Central memory CD4-positive, alpha-beta T cell (primary cell): ENCODE measurements at regions not wholly inside any gene's neighbourhood (a gene's known extent, or its start where the extent isn't known, plus 50 kb on each side); places are given as distances from the start of the nearest gene placed in this dataset.

ENCODE experiments used
- DNase-seq: peaks from one replicate; pipeline ENCODE4 v3.0.0; 2022

- no peak for DNase-seq
Observed at GRCh38 chr11:116096272-116096995, 592.2 kb upstream of the CADM1 start.

- DNase-seq: no peak
Observed at GRCh38 chr11:116093481-116094270, 589.5 kb upstream of the CADM1 start.

- no peak for DNase-seq
Observed at GRCh38 chr11:116093065-116093464, 588.9 kb upstream of the CADM1 start.

GRCh38 chr11:116086426-116086825 lies 582.2 kb upstream of the CADM1 start:
- no peak for DNase-seq

GRCh38 chr11:116085031-116085635 lies 580.9 kb upstream of the CADM1 start:
- DNase-seq: no peak

GRCh38 chr11:116084511-116084910 lies 580.3 kb upstream of the CADM1 start:
- DNase-seq: no peak

- DNase-seq: no peak
Observed at GRCh38 chr11:116082256-116082655, 578.0 kb upstream of the CADM1 start.

GRCh38 chr11:116079580-116079979 lies 575.4 kb upstream of the CADM1 start:
- no peak for DNase-seq

GRCh38 chr11:116078101-116078591 lies 573.9 kb upstream of the CADM1 start:
- no peak for DNase-seq

GRCh38 chr11:116077092-116077491 lies 572.9 kb upstream of the CADM1 start:
- no peak for DNase-seq

GRCh38 chr11:116073854-116074837 lies 569.9 kb upstream of the CADM1 start:
- no peak for DNase-seq

GRCh38 chr11:116072601-116073410 lies 568.6 kb upstream of the CADM1 start:
- DNase-seq: no peak

GRCh38 chr11:116072133-116072532 lies 567.9 kb upstream of the CADM1 start:
- no peak for DNase-seq

- DNase-seq: no peak
Observed at GRCh38 chr11:116071241-116071640, 567.0 kb upstream of the CADM1 start.

- DNase-seq: no peak
Observed at GRCh38 chr11:116070520-116070919, 566.3 kb upstream of the CADM1 start.

GRCh38 chr11:116066777-116067176 lies 562.6 kb upstream of the CADM1 start:
- DNase-seq: no peak

GRCh38 chr11:116065986-116066385 lies 561.8 kb upstream of the CADM1 start:
- no peak for DNase-seq

- DNase-seq: no peak
Observed at GRCh38 chr11:116065191-116065895, 561.1 kb upstream of the CADM1 start.

GRCh38 chr11:116062490-116063171 lies 558.4 kb upstream of the CADM1 start:
- no peak for DNase-seq

- DNase-seq: no peak
Observed at GRCh38 chr11:116062129-116062489, 557.9 kb upstream of the CADM1 start.
